Gastrocnemius medialis (tissue), 4 donors: ENCODE measurements at regions not wholly inside any gene's neighbourhood (a gene's known extent, or its start where the extent isn't known, plus 50 kb on each side); places are given as distances from the start of the nearest gene placed in this dataset.
"Not testable (repeated sequence)": the region's sequence is repeated elsewhere in the genome, so short reads cannot be mapped to it uniquely, and the experiment has no call there.

Experiments
- POLR2A ChIP-seq, 2 donors: fragments of 450-650 bp; IDR thresholded peaks; one replicate each; pipeline ENCODE4 v1.6.1; 2017; ENCODE audit warnings: antibody characterized with exemption in 2 of 2, mild to moderate bottlenecking in 2 of 2, moderate library complexity in 2 of 2
- TF ChIP-seq, protein P1 (sequence below), 5 experiments: fragments of 450-650 bp in 3 of 5; fragments of 200-600 bp in 2 of 5; sonication (generic) in 2 of 5; IDR thresholded peaks in 4 of 5; conservative IDR thresholded peaks in 1 of 5; 1 replicate in 4 of 5; 2 replicates in 1 of 5; pipeline ENCODE4 v1.5.1; 2016 to 2019; ENCODE audit warnings: antibody characterized with exemption in 5 of 5, mild to moderate bottlenecking in 3 of 5, moderate library complexity in 3 of 5

DNA sequence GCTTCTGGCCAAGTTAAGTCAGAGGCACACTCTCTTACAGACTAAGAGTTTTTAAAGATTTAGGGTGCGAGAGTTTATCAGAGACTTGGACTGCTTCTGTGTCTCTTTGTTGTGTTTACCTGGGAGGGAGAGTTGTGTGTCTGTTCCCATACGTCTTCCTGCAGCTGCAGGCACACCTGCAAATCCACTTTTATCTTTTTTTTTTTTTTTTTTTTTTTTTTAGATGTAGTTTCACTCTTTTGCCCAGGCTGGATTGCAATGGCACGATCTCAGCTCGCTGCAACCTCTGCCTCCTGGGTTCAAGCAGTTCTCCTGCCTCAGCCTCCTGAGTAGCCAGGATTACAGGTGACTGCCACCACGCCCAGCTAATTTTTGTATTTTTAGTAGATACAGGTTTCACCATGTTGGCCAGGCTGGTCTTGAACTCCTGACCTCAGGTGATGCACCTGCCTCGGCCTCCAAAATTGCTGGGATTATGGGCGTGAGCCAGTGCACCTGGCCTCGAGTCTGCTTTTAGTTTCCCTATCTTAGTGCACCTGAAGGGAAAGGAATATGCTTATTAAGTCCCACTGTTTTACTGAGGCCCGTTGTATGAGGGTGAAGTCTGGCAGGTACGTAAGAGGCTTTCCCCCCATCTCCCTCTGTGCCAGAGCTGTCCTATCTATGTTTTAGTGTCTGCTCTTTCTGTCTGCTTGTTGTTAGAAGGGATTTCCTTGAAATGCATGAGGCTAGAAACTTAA lies 1488.0 kb downstream of the CDH11 start:
- TF ChIP-seq, protein P1, sequence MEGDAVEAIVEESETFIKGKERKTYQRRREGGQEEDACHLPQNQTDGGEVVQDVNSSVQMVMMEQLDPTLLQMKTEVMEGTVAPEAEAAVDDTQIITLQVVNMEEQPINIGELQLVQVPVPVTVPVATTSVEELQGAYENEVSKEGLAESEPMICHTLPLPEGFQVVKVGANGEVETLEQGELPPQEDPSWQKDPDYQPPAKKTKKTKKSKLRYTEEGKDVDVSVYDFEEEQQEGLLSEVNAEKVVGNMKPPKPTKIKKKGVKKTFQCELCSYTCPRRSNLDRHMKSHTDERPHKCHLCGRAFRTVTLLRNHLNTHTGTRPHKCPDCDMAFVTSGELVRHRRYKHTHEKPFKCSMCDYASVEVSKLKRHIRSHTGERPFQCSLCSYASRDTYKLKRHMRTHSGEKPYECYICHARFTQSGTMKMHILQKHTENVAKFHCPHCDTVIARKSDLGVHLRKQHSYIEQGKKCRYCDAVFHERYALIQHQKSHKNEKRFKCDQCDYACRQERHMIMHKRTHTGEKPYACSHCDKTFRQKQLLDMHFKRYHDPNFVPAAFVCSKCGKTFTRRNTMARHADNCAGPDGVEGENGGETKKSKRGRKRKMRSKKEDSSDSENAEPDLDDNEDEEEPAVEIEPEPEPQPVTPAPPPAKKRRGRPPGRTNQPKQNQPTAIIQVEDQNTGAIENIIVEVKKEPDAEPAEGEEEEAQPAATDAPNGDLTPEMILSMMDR (IDR thresholded peaks at IDR 0.05 in 4 of 5, conservative IDR thresholded peaks at IDR 0.05 in 1 of 5): not testable (repeated sequence)
- not testable (repeated sequence) for TF ChIP-seq POLR2A (IDR thresholded peaks at IDR 0.05)
